Upper lobe of left lung (tissue), 6 donors: ENCODE measurements at regions not wholly inside any gene's neighbourhood (a gene's known extent, or its start where the extent isn't known, plus 50 kb on each side); places are given as distances from the start of the nearest gene placed in this dataset.
A peak's percentile ranks its signal among the peaks of the same experiment; 100 is the strongest.

Experiments used
- ATAC-seq, 2 donors: fragments of 200-7000 bp; cut with Tn5 transposase; one replicate each; pipeline ENCODE4 v1.9.1; 2022; ENCODE audit warnings: mild to moderate bottlenecking in 2 of 2, moderate library complexity in 2 of 2; ENCODE audit not compliant: low FRiP score in 2 of 2
- DNase-seq, 2 donors: peaks; one replicate each; pipeline ENCODE4 v3.0.0-alpha.2; 2019 to 2020
- H3K27ac ChIP-seq, 4 donors: fragments of 200-600 bp; sonication (generic); one replicate each; pipeline ENCODE4 v1.5.1; 2016 to 2019
- H3K27me3 ChIP-seq, 4 donors: fragments of 200-600 bp; sonication (generic); one replicate each; pipeline ENCODE4 v1.5.1; 2017 to 2019
- H3K36me3 ChIP-seq, 4 donors: fragments of 200-600 bp; sonication (generic); one replicate each; pipeline ENCODE4 v1.5.1; 2016 to 2019
- H3K4me1 ChIP-seq, 4 donors: fragments of 200-600 bp; sonication (generic); one replicate each; pipeline ENCODE4 v1.5.1; 2018 to 2019
- H3K4me3 ChIP-seq, 4 donors: fragments of 200-600 bp; sonication (generic); one replicate each; pipeline ENCODE4 v1.5.1; 2017 to 2019; ENCODE audit warnings: mild to moderate bottlenecking in 2 of 4, moderate library complexity in 1 of 4
- H3K9me3 ChIP-seq, 4 donors: fragments of 200-600 bp; sonication (generic); one replicate each; pipeline ENCODE4 v1.5.1; 2018 to 2019
- CTCF ChIP-seq, 6 experiments: fragments of 450-650 bp in 4 of 6; fragments of 200-600 bp in 2 of 6; sonication (generic) in 2 of 6; IDR thresholded peaks; one replicate each; pipeline ENCODE4 v1.5.1; 2016 to 2019; ENCODE audit warnings: antibody characterized with exemption in 6 of 6
- EP300 ChIP-seq, 4 donors: sonication (generic); formaldehyde crosslinking; IDR thresholded peaks; one replicate each; pipeline ENCODE4 v1.5.1; 2017; ENCODE audit warnings: antibody characterized with exemption in 4 of 4, control low read depth in 2 of 4
- POLR2A ChIP-seq, 4 donors: fragments of 450-650 bp; IDR thresholded peaks; one replicate each; pipeline ENCODE4 v1.5.1; 2016 to 2017; ENCODE audit warnings: antibody characterized with exemption in 4 of 4, mild to moderate bottlenecking in 2 of 4
- POLR2AphosphoS5 ChIP-seq, 2 donors: sonication (generic); formaldehyde crosslinking; IDR thresholded peaks; one replicate each; pipeline ENCODE4 v1.5.1; 2017; ENCODE audit warnings: antibody characterized with exemption in 2 of 2
- WGBS, 2 donors: methylation state at CpG; one replicate each; pipeline ENCODE4 v1.1.5; 2017 to 2018; 5-methylcytosine and 5-hydroxymethylcytosine counted together
- donor health status: DM: no; HTN: no; CAD: no; lungs with moderate emphysema.
- donor health status: DM: no; HTN: yes; CAD: no; lungs with severe emphysema.

GRCh38 chr22:49589301-49589700 lies 238.4 kb downstream of the BRD1 start:
- 94 to 95% methylated on average over 11 to 14 of the region's 14 CpGs for WGBS, 2 donors
- no peak for ATAC-seq

GRCh38 chr22:49588739-49589138 lies 238.9 kb downstream of the BRD1 start:
- H3K36me3 ChIP-seq, result no peaks in the 10 kb centered on the region
- no peaks in the 10 kb centered on the region for H3K9me3 ChIP-seq
- peak in 1 of 2 donors; percentile 26 for DNase-seq
- TF ChIP-seq POLR2A (IDR thresholded peaks at IDR 0.05) (no peak), CTCF (IDR thresholded peaks at IDR 0.05) (no peak), EP300 (IDR thresholded peaks at IDR 0.05) (no peak), POLR2AphosphoS5 (IDR thresholded peaks at IDR 0.05) (no peak)
- no peaks in the 10 kb centered on the region for H3K27me3 ChIP-seq
- peaks cover 0 to 16% (median 8%) of the 10 kb centered on the region in 4 donors for H3K4me1 ChIP-seq
- WGBS, 2 donors, result 85 to 93% methylated on average over 12 of the region's 12 CpGs
- H3K27ac ChIP-seq, result no peak overlapping the region
- H3K4me3 ChIP-seq, result no peak overlapping the region
- no peak for ATAC-seq

More at GRCh38 chr22:49589301-49589700, 238.4 kb downstream of the BRD1 start:
- no peaks in the 10 kb centered on the region for H3K9me3 ChIP-seq
- H3K4me1 ChIP-seq, result peaks cover 0 to 22% (median 9%) of the 10 kb centered on the region in 4 donors
- no peak overlapping the region for H3K4me3 ChIP-seq
- no peaks in the 10 kb centered on the region for H3K27me3 ChIP-seq
- TF ChIP-seq POLR2A (IDR thresholded peaks at IDR 0.05) (no peak), CTCF (IDR thresholded peaks at IDR 0.05) (no peak), EP300 (IDR thresholded peaks at IDR 0.05) (no peak), POLR2AphosphoS5 (IDR thresholded peaks at IDR 0.05) (no peak)
- H3K27ac ChIP-seq, result peak overlapping the region in 1 of 4 donors; percentile 27
- no peak for DNase-seq
- no peaks in the 10 kb centered on the region for H3K36me3 ChIP-seq

- 79 to 82% methylated on average over 13 of the region's 13 CpGs for WGBS, 2 donors
- peak in 1 of 2 donors; percentile 34 for DNase-seq
- no peak for ATAC-seq
- no peak overlapping the region for H3K4me3 ChIP-seq
- no peaks in the 10 kb centered on the region for H3K27me3 ChIP-seq
- no peak overlapping the region for H3K27ac ChIP-seq
- no peaks in the 10 kb centered on the region for H3K9me3 ChIP-seq
- H3K4me1 ChIP-seq, result peaks cover 0 to 11% (median 3%) of the 10 kb centered on the region in 4 donors
- TF ChIP-seq EP300 (IDR thresholded peaks at IDR 0.05) (no peak), POLR2AphosphoS5 (IDR thresholded peaks at IDR 0.05) (no peak), CTCF (IDR thresholded peaks at IDR 0.05) (no peak), POLR2A (IDR thresholded peaks at IDR 0.05) (no peak)
- H3K36me3 ChIP-seq, result peaks cover 0 to 4% (median 0%) of the 10 kb centered on the region in 4 donors
These were observed 239.7 kb downstream of the BRD1 start for GRCh38 chr22:49587987-49588386.

- Histone ChIP-seq H3K9me3 (no peaks in the 10 kb centered on the region), H3K4me1 (peaks cover 0 to 8% (median 3%) of the 10 kb centered on the region in 4 donors), H3K4me3 (no peak overlapping the region), H3K36me3 (peaks cover 0 to 4% (median 0%) of the 10 kb centered on the region in 4 donors), H3K27ac (no peak overlapping the region), H3K27me3 (no peaks in the 10 kb centered on the region)
- no peak for ATAC-seq
- TF ChIP-seq POLR2AphosphoS5 (IDR thresholded peaks at IDR 0.05) (no peak), EP300 (IDR thresholded peaks at IDR 0.05) (no peak), POLR2A (IDR thresholded peaks at IDR 0.05) (no peak), CTCF (IDR thresholded peaks at IDR 0.05) (no peak)
- WGBS, 2 donors, result 88 to 95% methylated on average over 11 to 13 of the region's 13 CpGs
- DNase-seq, result peak in 1 of 2 donors; percentile 32
These were observed 240.3 kb downstream of the BRD1 start for GRCh38 chr22:49587421-49587820.

GRCh38 chr22:49586873-49587272 lies 240.8 kb downstream of the BRD1 start:
- Histone ChIP-seq H3K4me1 (peaks cover 0 to 4% (median 2%) of the 10 kb centered on the region in 4 donors), H3K4me3 (no peak overlapping the region), H3K36me3 (peaks cover 0 to 4% (median 0%) of the 10 kb centered on the region in 4 donors), H3K9me3 (no peaks in the 10 kb centered on the region), H3K27ac (no peak overlapping the region), H3K27me3 (no peaks in the 10 kb centered on the region)
- whole genome bisulfite sequencing, 2 donors, result 73 to 78% methylated on average over 7 to 12 of the region's 12 CpGs
- TF ChIP-seq CTCF (IDR thresholded peaks at IDR 0.05) (peak in 1 of 6 experiments; percentile 23), POLR2A (IDR thresholded peaks at IDR 0.05) (no peak)
- ATAC-seq (peak in 1 of 2 donors; percentile 6), DNase-seq (peak in 1 of 2 donors; percentile 65)
